OCI-LY7 (cell line): ENCODE measurements at regions not wholly inside any gene's neighbourhood (a gene's known extent, or its start where the extent isn't known, plus 50 kb on each side); places are given as distances from the start of the nearest gene placed in this dataset.

Experiments
- BruUV-seq: library from RNA; stranded (reverse); fragments of 400-500 nt; replicated peaks from 2 replicates; lab custom pipeline; 2021; lab: Mats Ljungman, UMichigan
- CTCF ChIA-PET: fragments of 300-600 bp; sonication (Branson Sonifier 250); formaldehyde crosslinking; loops from one replicate; lab custom pipeline; 2022; ENCODE audit warnings: antibody characterized with exemption; ENCODE audit not compliant: unreplicated experiment; lab: Charles Lee
- POLR2A ChIA-PET: fragments of 300-600 bp; sonication (Branson Sonifier 250); formaldehyde crosslinking; loops from one replicate; lab custom pipeline; 2022; ENCODE audit warnings: antibody characterized with exemption; lab: Charles Lee
- DNase-seq: peaks from one replicate; pipeline ENCODE4 v3.0.0-alpha.2; 2015; ENCODE audit warnings: low spot score
- H2AFZ ChIP-seq: fragments of 200-600 bp; sonication (generic), shearing (Covaris generic); 2 replicates; pipeline ENCODE4 v1.6.1; 2014; ENCODE audit warnings: mild to moderate bottlenecking, antibody characterized with exemption, low read length, moderate library complexity
- H3K27ac ChIP-seq: fragments of 200-600 bp; sonication (generic); 2 replicates; pipeline ENCODE4 v1.5.1; 2014; ENCODE audit warnings: mixed run types, low read depth, mild to moderate bottlenecking, moderate library complexity, low read length, inconsistent platforms; ENCODE audit not compliant: poor library complexity, severe bottlenecking
- H3K36me3 ChIP-seq: fragments of 200-600 bp; sonication (generic); 2 replicates; pipeline ENCODE4 v1.6.1; 2014; ENCODE audit warnings: mild to moderate bottlenecking, antibody characterized with exemption, low read length, moderate library complexity, mixed read lengths; ENCODE audit not compliant: insufficient read depth
- H3K4me1 ChIP-seq: fragments of 200-600 bp; sonication (generic); 2 replicates; pipeline ENCODE4 v1.5.1; 2014; ENCODE audit warnings: mild to moderate bottlenecking, low read length; ENCODE audit not compliant: insufficient read depth, poor library complexity, severe bottlenecking
- H3K4me2 ChIP-seq: fragments of 200-600 bp; sonication (generic); 2 replicates; pipeline ENCODE4 v1.6.1; 2014; ENCODE audit warnings: mild to moderate bottlenecking, low read length
- H3K4me3 ChIP-seq: fragments of 200-600 bp; sonication (generic); 2 replicates; pipeline ENCODE4 v1.5.1; 2014; ENCODE audit warnings: mild to moderate bottlenecking, low read depth, low read length; ENCODE audit not compliant: poor library complexity, severe bottlenecking
- H3K79me2 ChIP-seq: fragments of 200-600 bp; sonication (generic); 2 replicates; pipeline ENCODE4 v1.6.1; 2016; ENCODE audit warnings: low read depth, mild to moderate bottlenecking, low read length, moderate library complexity, mixed read lengths; ENCODE audit not compliant: insufficient read depth
- H3K9me2 ChIP-seq: fragments of 200-600 bp; sonication (generic); 2 replicates; pipeline ENCODE4 v1.6.1; 2016; ENCODE audit warnings: mild to moderate bottlenecking, low read length, mixed read lengths; ENCODE audit not compliant: insufficient read depth
- H3K9me3 ChIP-seq: fragments of 200-600 bp; sonication (generic); 2 replicates; pipeline ENCODE4 v1.6.1; 2014; ENCODE audit warnings: mild to moderate bottlenecking, mixed run types, low read length, mixed read lengths
- H4K20me1 ChIP-seq: fragments of 200-600 bp; sonication (generic); 2 replicates; pipeline ENCODE4 v1.6.1; 2014; ENCODE audit warnings: mild to moderate bottlenecking, antibody characterized with exemption, low read length, moderate library complexity, mixed read lengths; ENCODE audit not compliant: insufficient read depth
- EZH2phosphoT487 ChIP-seq: fragments of 200-600 bp; sonication (generic); IDR thresholded peaks from 2 replicates; pipeline ENCODE4 v1.6.1; 2018; ENCODE audit warnings: low read depth, borderline replicate concordance, mild to moderate bottlenecking, mixed run types, antibody characterized with exemption, low read length, moderate library complexity, mixed read lengths
- intact Hi-C: fragments of 100-400 bp; cut with micrococcal nuclease; formaldehyde crosslinking; loops from one replicate; pipeline ENCODE4 v1.10.0; 2022; ENCODE audit not compliant: unreplicated experiment
- TF ChIP-seq, protein P1 (sequence below): fragments of 200-600 bp; sonication (generic); conservative IDR thresholded peaks from 2 replicates; pipeline ENCODE4 v1.5.1; 2014; ENCODE audit warnings: mild to moderate bottlenecking, antibody characterized with exemption, low read length, moderate library complexity, mixed read lengths

DNA sequence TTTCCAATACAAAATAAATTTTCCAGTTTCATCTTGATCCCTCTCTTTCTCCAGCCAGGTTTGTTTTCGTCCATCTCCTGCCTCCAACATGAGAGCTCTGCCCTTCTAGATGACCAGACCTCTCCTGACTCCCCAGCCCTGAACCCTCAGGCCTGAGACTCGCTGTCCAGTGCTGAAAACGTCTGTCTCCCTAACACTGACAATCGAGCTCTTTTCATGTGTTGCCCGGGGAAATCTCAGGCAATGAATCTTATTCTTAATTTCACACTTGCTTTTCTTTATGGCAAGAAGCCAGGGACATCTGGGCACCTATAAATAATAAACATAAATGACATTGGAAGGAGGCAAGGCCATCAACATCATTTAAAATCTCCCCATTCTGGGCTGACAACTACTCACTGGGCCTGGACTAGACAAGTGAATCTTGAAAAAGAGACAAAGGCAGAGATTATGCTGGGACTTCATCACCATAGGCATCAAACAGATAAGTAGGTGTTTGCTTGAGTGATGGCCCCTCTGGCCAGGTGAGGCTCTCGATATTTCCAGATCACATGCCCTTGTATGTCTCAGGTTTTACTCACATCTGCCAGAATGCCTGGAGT is 274.5 kb upstream of the B3GAT1 start:
- ChIA-PET POLR2A (interaction anchor here (0.5 to 1.1 kb wide), 2 partner anchors 10 to 408 kb away, joined by 3 to 5 read pairs; no protein-coding TSS in a partner anchor), CTCF (no interaction called here)
- no peak for TF ChIP-seq EZH2phosphoT487
- TF ChIP-seq, protein P1, sequence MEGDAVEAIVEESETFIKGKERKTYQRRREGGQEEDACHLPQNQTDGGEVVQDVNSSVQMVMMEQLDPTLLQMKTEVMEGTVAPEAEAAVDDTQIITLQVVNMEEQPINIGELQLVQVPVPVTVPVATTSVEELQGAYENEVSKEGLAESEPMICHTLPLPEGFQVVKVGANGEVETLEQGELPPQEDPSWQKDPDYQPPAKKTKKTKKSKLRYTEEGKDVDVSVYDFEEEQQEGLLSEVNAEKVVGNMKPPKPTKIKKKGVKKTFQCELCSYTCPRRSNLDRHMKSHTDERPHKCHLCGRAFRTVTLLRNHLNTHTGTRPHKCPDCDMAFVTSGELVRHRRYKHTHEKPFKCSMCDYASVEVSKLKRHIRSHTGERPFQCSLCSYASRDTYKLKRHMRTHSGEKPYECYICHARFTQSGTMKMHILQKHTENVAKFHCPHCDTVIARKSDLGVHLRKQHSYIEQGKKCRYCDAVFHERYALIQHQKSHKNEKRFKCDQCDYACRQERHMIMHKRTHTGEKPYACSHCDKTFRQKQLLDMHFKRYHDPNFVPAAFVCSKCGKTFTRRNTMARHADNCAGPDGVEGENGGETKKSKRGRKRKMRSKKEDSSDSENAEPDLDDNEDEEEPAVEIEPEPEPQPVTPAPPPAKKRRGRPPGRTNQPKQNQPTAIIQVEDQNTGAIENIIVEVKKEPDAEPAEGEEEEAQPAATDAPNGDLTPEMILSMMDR: no peak
- no peak overlapping the region for H3K27ac ChIP-seq
- intact Hi-C loops: no loop called here
- no peaks in the 10 kb centered on the region for H4K20me1 ChIP-seq
- no peaks in the 10 kb centered on the region for H3K79me2 ChIP-seq
- no peak overlapping the region for H2AFZ ChIP-seq
- H3K36me3 ChIP-seq: no peaks in the 10 kb centered on the region
- no peaks in the 10 kb centered on the region for H3K9me2 ChIP-seq
- H3K4me3 ChIP-seq: no peak overlapping the region
- H3K4me1 ChIP-seq: no peaks in the 10 kb centered on the region
- H3K4me2 ChIP-seq: no peak overlapping the region
- no peaks in the 10 kb centered on the region for H3K9me3 ChIP-seq
- BruUV-seq: no TSS peak
- no peak for DNase-seq

DNA sequence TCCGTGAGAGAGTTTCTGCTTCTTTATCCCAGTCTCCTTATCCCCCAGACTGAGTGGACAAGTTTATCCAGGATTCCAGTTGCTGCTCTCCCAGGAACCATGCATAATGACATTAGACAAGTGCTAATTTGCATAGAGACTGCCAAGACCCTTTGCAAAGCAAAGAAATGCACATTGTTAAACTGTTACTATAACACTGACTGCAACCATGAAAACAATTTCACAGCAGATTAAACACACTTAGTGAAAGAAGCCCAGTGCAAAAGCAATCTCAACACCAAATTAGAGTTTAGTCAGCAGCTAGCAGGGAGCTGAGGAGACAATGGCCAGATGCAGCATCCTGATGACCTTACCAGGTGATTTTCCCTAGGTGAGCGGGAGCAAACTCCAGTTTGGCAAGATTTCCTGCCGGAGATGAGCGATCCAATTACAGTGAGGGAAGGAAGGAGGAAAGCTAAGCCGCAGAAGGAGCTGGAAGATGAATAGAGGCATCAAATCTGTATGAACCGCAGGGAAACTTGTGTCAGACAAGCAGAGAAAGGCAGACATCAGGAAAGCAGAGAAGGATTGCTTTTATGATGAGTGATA is 273.8 kb upstream of the B3GAT1 start:
- intact Hi-C loops: no loop called here

More for the DNA sequence above, 273.8 kb upstream of the B3GAT1 start:
- Histone ChIP-seq H3K36me3 (no peaks in the 10 kb centered on the region), H3K27ac (no peak overlapping the region), H3K4me1 (no peaks in the 10 kb centered on the region), H2AFZ (no peak overlapping the region), H3K9me3 (no peaks in the 10 kb centered on the region), H3K4me2 (no peak overlapping the region), H3K79me2 (no peaks in the 10 kb centered on the region), H3K9me2 (no peaks in the 10 kb centered on the region), H4K20me1 (no peaks in the 10 kb centered on the region), H3K4me3 (no peak overlapping the region)
- POLR2A ChIA-PET: interaction anchor here (1.1 kb wide), 1 partner anchor 9 kb away, joined by 3 read pairs; no protein-coding TSS in a partner anchor
- no peak for DNase-seq
- CTCF ChIA-PET: no interaction called here
- no TSS peak for BruUV-seq
- TF ChIP-seq EZH2phosphoT487: no peak
- TF ChIP-seq, protein P1: no peak
